Lower leg skin (tissue), 3 donors: ENCODE measurements at regions not wholly inside any gene's neighbourhood (a gene's known extent, or its start where the extent isn't known, plus 50 kb on each side); places are given as distances from the start of the nearest gene placed in this dataset.

Experiments
- CTCF ChIP-seq, 3 donors: fragments of 450-650 bp; IDR thresholded peaks; one replicate each; pipeline ENCODE4 v1.5.1; 2016; ENCODE audit warnings: antibody characterized with exemption in 3 of 3, mild to moderate bottlenecking in 3 of 3, moderate library complexity in 2 of 3
- POLR2A ChIP-seq, 2 donors: fragments of 450-650 bp; IDR thresholded peaks; one replicate each; pipeline ENCODE4 v1.6.1; 2016 to 2017; ENCODE audit warnings: antibody characterized with exemption in 2 of 2, mild to moderate bottlenecking in 1 of 2, moderate library complexity in 1 of 2

GRCh38 chr3:164741869-164742268 lies 336.4 kb downstream of the SI start:
- TF ChIP-seq CTCF (IDR thresholded peaks at IDR 0.05) (no peak), POLR2A (IDR thresholded peaks at IDR 0.05) (no peak)
